ENCODE measurements at regions not wholly inside any gene's neighbourhood (a gene's known extent, or its start where the extent isn't known, plus 50 kb on each side); places are given as distances from the start of the nearest gene placed in this dataset.

DNA sequence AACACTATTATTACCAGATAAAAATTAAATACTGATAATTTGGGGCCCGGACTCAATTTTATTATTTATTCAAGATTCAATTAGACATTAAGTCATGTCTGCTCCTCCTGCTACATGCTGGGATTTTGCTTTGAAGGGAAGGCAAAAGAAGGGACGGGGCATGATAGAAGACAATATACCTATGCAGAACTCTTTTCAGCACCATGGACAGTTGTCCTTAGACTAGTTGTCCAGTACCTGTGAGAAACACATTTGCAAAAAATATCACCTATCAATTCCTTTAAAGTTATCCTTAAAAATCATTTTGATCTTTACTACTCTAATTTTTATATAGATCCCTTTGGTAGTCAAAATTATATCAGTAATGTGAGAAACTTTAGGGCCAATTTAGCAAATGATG is 100.2 kb upstream of the SULT1C3 start:
- no peak for DNase-seq

DNA sequence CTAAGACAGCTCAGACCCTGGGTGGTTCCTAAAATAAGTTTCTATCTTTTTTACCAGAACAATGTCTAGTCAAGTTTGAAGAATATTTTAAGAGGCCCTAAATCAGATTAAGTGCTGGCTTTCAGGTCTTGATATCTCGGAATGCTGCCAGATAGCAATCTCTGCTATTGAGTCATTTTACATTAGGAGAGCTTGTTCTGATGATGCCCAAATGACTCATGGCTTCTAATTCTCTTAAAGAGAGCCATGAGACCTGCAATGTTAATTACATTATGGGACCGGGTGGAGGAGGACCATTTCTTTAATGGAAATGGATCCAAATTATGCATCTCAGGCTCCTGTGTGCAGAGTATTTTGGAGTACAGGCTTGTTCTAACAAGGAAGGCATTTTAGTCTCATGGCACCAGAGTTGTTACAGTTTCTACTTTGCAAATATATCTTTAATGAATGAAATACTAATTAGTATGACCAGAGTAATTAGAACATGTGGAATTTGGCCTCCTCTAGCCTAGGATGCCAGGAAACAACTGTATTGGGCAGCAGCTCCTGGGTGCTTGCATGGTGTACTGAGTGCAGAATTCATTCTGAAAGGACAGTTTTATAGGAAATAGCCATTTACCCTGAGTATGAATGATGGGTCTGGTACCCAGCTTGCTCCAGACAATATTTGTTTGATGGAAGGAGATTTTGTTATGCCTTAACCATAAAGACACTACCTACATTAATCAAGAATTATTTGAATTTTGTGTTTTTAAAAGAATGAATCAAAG is 94.0 kb upstream of the SULT1C3 start:
- no peak for DNase-seq

DNA sequence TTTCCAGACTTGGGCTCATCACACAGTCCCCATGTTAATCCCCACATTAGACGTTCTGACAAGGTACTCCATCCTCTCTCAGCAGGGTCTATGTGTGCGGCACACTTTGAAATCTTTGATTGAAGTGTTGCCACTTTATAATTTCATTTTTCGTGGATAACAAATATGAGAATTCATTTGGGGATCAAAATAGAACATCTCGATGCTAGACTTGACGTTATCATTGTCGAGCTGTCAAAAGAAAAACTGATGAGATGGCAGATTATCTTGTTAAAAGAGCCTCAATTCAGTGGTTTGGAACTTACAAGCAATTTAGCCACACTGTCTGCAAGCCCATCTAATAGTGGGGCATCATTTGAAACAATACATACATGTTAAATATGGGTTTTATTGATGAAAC is 91.2 kb upstream of the SULT1C3 start:
- no peak for DNase-seq

DNA sequence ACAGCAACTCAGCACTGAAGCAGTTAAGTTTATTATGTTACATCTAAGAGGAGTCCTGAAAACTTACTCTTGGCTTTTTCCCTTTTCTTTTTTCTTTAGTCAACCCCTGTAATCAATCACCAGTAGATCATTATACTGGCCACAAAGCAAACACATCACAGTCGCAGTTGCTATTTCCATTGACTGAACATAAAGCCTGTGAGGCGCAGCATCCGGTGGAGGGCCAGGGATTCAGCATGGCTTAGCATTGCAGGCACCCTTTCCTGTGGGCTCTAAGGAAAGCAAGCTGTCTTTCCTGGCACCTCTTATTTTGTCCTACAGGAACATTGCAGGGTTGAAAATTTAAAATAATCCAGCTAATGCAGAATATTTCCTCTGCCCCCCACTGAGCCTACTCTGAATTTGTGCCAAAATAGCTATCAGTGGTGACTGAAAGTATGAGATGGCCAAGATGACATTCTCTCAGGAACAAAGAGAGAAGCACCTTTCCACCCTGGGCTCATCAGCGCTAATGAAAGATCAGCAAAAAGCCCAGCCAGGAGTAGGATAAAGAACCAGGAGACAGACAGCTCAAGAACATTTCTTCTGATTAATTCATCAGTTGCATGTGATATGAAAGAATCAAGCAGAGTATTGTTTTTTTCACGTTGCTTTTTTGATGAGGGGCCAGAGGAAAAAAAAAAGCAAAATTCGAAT is 85.3 kb upstream of the SULT1C3 start:
- no peak for DNase-seq

DNA sequence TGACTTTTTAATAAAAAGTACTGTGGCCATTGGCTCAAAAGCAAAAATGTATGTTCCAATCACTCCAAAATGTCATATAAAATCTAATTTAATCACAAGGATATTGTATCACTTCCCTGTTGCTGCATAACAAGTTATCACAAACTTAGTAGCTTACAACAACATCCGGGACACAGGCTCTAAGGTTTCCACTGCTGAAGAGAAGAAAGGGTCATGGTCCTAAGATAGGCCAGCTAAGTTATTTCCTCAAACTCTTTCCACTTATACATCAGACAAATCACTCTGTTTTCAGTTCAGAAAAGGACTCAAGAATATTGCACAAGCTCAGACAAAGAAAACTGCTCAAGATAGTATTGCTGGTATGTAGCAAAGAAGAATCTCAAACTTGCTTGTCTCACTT is 78.5 kb upstream of the SULT1C3 start:
- no peak for DNase-seq

DNA sequence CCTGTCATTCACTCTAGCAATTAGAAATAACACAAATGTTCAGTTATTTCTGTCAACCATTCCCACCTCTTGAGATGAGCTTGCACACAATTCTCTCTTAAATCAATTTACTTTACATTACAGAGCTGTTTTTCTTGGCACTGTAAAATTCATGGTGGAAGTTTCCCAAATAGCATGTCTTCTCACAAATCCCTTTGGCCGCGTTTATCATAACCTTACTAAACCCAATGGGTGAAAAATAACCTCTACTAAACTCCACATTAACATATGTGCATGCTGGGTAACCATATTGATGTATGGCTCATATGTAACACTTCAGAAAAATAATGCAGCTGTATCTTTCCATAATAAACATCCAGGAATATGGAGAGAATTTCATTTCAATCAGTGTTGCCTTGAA is 75.5 kb upstream of the SULT1C3 start:
- no peak for DNase-seq

DNA sequence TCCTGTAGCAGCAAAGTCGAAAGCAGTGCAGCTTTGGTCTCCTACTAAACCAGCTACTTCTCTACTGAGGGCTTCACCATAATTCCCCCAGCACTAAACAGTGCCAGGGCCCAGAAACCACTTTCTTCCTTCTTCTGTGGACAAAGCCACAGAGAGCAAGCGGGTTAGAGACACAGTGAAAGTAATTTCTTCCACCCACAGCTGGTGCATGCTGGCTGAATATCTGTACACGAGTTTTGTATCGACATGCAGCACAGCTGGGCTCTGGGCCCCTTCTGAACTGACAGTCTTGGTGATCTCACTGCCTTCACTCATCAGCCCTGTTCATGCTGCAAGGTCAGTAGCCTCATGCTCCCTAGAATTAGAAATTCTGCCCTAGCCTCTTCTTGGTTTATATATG is 74.0 kb upstream of the SULT1C3 start:
- DNase-seq, result no peak

DNA sequence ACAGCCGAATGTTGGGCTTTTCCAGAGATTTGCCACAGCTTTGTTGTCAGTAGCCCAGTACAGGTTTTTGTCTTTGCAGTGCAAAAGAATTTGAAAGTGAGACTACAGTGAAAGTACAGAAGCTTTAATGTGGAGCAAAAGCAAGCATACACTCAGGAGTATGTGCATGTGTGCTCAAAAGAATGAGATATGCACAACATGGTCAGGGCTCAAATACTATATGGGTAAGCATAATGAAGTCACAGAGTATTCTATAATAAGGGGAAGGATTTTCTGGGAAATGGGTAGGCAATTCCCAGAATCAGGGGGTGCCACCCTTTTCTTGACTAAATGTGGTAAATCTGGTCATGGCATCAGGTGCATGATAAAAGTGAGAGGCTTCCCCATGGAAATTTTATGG is 72.1 kb upstream of the SULT1C3 start:
- no peak for DNase-seq

DNA sequence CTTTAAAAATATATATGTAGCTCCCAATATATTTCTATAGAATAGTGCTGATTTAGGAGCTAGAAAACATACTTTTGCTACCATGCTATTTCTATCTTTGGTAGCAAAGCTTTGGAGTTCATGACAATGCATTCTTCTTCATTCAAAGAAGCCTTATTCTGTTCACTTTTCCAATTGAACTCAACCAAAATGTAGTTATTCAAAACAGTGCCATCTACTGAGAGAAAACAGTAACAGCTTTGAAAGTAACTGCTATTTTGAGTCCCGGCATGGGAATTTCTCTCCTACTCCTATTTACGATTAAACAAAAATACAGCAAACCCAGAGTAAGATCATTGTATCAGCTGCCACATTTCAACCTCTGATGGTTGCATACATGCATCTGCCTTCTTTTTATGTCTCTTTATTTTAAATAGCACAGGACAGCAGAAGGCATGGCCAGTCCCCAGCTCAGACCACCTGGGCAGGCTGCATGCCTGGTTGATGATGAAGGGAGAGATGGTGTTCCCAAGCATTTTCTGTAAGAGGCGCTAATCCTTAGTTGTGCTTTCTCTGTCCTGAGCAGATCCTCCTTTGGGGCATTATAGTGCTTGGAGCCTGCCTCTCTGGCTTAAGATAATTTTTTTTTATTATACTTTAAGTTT is 69.7 kb upstream of the SULT1C3 start:
- no peak for DNase-seq

DNA sequence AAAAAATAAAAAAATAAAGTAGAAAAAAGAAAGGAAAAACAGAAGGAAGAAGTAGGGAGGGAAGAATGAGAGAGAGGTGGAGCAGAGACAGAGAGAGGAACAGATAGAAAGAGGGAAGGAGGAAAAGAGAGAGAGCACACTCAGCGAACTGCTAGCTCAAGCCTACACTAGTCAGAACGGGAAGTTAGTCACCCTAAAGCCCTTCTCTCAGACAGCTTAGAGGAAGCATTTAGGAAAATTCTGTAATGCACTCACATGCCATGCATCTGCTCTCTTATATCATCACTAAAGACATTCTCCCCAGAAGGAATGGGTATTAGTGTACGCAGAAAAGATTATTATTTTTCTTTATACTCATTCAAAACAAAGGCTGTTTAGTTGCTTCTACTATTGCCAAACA is 68.1 kb upstream of the SULT1C3 start:
- no peak for DNase-seq

DNA sequence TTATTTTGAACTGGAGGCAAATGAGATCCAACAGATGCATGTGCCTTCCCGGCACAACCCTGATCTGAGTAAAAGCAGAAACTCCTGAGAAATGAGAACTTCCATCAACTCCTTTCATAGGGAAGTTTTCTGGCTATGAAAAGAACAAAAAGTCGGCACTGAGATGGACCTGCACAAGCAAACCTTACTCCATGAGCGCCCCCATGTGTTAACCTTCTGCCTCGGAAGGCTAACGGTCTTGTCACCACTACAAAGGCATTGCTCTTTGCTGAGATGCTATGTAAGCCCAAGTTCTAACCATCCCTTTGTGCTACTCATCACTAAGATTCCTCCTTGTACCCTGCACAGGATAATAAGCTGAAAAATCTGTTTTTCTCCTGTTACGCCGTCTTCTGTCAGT is 57.3 kb upstream of the SULT1C3 start:
- DNase-seq, result no peak

DNA sequence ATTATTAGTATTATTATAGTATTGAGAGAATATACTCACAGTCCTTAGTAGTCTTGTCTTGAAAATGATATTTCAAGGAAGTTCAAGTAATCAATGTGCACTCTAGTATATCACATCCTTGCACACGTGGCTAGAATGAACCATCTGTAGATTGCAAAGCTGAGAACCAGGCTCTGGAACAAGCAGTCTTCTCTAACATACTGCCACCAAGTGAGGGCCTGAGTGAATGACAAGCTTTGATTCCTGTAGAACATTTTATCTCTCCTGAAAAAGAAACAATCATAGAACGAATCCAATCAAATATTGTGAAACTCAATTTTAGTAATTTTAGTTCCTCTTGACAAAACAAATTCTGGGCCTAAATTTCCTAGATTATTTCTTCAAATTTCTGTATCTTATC is 55.3 kb upstream of the SULT1C3 start:
- no peak for DNase-seq

DNA sequence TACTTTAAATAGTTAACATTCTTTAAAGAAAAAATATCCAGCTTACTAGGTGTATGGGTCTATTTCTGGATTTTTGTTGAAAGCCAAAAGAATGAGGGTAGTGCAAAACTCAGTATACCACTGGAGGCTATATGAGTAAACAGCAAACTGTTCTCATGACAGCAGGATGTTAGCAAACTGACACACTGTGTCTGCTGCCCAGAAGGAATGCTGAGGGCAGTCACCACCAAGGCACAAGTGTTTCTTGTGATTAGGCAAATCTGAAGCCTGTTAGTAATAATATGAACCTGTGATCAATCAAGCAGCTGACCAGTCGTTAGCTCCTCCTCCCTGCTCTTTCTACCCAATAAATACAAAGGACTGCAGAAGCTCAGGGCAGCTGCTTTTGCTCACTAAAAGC is 50.5 kb upstream of the SULT1C3 start:
- no peak for DNase-seq
